Coronary artery (tissue), 2 donors: ENCODE measurements at regions not wholly inside any gene's neighbourhood (a gene's known extent, or its start where the extent isn't known, plus 50 kb on each side); places are given as distances from the start of the nearest gene placed in this dataset.

Experiments
- DNase-seq: peaks from one replicate; pipeline ENCODE4 v3.0.0-alpha.2; 2017; ENCODE audit warnings: low spot score
- H3K27ac ChIP-seq, 2 donors: fragments of 200-600 bp; sonication (generic); one replicate each; pipeline ENCODE4 v1.5.1; 2016 to 2019
- H3K4me3 ChIP-seq: fragments of 200-600 bp; sonication (generic); 2 replicates; pipeline ENCODE4 v1.5.1; 2016; ENCODE audit warnings: mild to moderate bottlenecking, moderate library complexity
- TF ChIP-seq, protein P1 (sequence below): fragments of 200-600 bp; sonication (generic); IDR thresholded peaks from one replicate; pipeline ENCODE4 v1.5.1; 2019; ENCODE audit warnings: antibody characterized with exemption

DNA sequence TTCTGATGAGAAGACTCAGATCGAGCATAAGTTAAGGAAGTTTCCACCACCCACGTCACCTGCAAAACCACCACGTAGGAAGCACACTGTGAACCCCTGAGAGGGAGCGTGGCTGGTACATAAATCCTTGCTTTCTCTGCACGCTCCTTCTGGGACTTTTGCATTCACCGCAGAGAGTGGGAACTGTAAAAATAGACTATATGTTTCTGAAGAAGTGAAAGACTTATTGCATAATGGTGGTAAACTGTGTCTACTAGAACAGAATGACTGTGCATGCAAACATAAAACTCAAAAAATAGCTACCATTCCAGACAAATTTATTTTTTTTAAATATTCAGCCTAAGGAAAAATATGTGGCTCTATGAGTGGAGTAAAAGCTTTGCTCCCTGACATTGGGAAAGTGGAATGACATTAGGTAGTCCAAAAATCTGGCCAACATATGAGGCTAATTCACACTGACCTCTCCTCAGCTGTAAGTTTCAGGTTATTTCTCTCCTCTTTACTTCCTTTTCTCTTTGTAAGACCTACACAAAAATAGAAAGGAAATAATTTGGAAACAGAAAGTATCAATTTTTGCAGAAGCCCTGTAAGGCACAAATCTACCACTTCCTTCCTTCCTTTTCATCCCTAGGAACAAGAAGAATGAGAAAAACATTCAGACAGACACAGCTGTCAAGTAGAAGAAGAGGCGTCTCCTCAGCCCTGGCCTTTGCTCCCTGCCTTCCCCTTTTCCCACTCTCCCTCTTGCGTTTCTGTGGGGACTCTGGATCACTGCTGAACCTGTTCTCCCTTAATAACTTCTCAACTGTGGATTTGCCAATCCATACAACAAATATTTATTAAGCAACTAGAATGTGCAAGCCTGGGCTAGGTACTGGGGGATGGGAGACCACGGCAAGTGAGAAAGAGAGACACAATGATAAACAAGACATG lies 264.3 kb upstream of the FOXN3 start:
- no peak for DNase-seq
- TF ChIP-seq, protein P1, sequence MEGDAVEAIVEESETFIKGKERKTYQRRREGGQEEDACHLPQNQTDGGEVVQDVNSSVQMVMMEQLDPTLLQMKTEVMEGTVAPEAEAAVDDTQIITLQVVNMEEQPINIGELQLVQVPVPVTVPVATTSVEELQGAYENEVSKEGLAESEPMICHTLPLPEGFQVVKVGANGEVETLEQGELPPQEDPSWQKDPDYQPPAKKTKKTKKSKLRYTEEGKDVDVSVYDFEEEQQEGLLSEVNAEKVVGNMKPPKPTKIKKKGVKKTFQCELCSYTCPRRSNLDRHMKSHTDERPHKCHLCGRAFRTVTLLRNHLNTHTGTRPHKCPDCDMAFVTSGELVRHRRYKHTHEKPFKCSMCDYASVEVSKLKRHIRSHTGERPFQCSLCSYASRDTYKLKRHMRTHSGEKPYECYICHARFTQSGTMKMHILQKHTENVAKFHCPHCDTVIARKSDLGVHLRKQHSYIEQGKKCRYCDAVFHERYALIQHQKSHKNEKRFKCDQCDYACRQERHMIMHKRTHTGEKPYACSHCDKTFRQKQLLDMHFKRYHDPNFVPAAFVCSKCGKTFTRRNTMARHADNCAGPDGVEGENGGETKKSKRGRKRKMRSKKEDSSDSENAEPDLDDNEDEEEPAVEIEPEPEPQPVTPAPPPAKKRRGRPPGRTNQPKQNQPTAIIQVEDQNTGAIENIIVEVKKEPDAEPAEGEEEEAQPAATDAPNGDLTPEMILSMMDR, result no peak
- Histone ChIP-seq H3K4me3 (no peak overlapping the region), H3K27ac (no peak overlapping the region)

DNA sequence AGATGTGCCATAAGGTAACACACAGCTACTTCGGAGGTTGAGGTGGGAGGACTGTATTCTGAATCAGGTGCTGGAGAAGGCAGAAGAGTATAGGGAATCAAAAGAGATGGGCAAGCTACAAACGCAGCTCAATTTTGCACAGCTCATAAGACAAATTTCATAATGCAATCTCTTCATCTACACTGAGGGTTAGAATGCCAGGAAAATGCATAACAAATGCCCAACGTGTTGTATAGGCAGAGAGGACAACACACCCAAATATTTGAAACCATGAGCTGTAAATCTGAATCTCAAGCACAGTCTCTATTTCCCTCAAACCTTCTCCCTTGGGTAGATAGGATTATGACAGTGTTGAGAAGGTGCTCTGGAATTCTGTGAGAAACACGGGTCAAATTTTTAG lies 263.1 kb upstream of the FOXN3 start:
- Histone ChIP-seq H3K4me3 (no peak overlapping the region), H3K27ac (no peak overlapping the region)
- DNase-seq, result no peak
- TF ChIP-seq, protein P1, result no peak

GRCh38 chr14:89678768-89679167 lies 261.7 kb upstream of the FOXN3 start:
- DNase-seq, result no peak
- Histone ChIP-seq H3K4me3 (no peak overlapping the region), H3K27ac (no peak overlapping the region)
- TF ChIP-seq, protein P1, result no peak

DNA sequence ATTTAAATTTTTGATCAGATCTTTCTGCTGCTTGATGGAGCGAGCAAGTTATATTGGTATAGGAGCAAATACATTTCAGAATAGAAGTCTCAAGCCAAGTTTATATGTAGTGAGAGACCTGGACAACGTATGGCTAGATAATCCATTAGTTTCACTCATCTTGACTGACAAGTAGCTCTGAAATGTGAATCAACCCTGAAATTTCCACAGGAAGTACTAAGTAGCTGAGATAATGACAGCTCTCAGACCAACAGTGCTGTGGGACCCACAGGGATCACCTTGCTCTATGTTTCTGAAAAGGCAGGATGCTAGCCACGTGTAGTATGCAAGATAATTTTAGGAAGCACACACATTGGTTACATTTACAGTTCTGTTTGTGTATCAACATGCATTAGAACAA lies 258.6 kb upstream of the FOXN3 start:
- no peak for DNase-seq
- TF ChIP-seq, protein P1, result no peak
- H3K27ac ChIP-seq, result no peak overlapping the region
- no peak overlapping the region for H3K4me3 ChIP-seq

GRCh38 chr14:89674936-89675335 lies 257.9 kb upstream of the FOXN3 start:
- DNase-seq, result no peak
- H3K27ac ChIP-seq, result no peak overlapping the region
- TF ChIP-seq, protein P1, result no peak
- H3K4me3 ChIP-seq, result no peak overlapping the region

DNA sequence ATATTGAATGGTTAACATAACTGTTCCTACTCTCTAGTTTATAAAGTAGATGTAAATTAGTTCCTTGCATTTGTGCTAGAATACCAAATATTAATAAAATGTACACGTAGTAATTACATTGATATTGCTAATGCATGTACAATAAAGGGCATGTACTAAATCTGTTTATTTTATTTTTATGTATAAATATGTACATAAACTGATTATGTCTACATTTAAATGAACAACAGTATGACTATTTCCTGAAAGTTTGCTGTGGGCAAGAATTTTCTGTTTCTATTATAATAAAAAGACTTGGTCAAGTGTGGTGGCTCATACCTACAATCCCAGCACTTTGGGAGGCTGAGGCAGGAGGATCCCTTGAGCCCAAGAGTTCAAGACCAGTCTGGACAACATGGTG lies 257.2 kb upstream of the FOXN3 start:
- TF ChIP-seq, protein P1, result no peak
- DNase-seq, result no peak
- H3K27ac ChIP-seq, result no peak overlapping the region
- no peak overlapping the region for H3K4me3 ChIP-seq
